ENCODE measurements at regions not wholly inside any gene's neighbourhood (a gene's known extent, or its start where the extent isn't known, plus 50 kb on each side); places are given as distances from the start of the nearest gene placed in this dataset.

GRCh38 chr17:70338946-70339354 lies 169.6 kb downstream of the KCNJ2 start:
- no peak overlapping the region for H3K4me3 ChIP-seq (ENCODE audit: low read depth in 1 of 3, low read length in 3 of 3)
- H3K4me1 ChIP-seq (ENCODE audit: control insufficient read depth in 4 of 4, insufficient read depth in 4 of 4, low read length in 3 of 4), result peaks cover 0 to 4% (median 2%) of the 10 kb centered on the region in 4 donors
- no peaks in the 10 kb centered on the region for H3K9me3 ChIP-seq (ENCODE audit: control insufficient read depth in 4 of 4, low read length in 3 of 4)
- WGBS, result 68% methylated on average over 1 of the region's 1 CpG
- H3K27ac ChIP-seq (ENCODE audit: low read depth in 1 of 2, low read length in 2 of 2), result no peak overlapping the region
- no peaks in the 10 kb centered on the region for H3K27me3 ChIP-seq (ENCODE audit: control insufficient read depth in 4 of 4, insufficient read depth in 4 of 4, low read length in 3 of 4)
- DNase-seq (ENCODE audit: low spot score), result no peak
- TF ChIP-seq, protein P1, sequence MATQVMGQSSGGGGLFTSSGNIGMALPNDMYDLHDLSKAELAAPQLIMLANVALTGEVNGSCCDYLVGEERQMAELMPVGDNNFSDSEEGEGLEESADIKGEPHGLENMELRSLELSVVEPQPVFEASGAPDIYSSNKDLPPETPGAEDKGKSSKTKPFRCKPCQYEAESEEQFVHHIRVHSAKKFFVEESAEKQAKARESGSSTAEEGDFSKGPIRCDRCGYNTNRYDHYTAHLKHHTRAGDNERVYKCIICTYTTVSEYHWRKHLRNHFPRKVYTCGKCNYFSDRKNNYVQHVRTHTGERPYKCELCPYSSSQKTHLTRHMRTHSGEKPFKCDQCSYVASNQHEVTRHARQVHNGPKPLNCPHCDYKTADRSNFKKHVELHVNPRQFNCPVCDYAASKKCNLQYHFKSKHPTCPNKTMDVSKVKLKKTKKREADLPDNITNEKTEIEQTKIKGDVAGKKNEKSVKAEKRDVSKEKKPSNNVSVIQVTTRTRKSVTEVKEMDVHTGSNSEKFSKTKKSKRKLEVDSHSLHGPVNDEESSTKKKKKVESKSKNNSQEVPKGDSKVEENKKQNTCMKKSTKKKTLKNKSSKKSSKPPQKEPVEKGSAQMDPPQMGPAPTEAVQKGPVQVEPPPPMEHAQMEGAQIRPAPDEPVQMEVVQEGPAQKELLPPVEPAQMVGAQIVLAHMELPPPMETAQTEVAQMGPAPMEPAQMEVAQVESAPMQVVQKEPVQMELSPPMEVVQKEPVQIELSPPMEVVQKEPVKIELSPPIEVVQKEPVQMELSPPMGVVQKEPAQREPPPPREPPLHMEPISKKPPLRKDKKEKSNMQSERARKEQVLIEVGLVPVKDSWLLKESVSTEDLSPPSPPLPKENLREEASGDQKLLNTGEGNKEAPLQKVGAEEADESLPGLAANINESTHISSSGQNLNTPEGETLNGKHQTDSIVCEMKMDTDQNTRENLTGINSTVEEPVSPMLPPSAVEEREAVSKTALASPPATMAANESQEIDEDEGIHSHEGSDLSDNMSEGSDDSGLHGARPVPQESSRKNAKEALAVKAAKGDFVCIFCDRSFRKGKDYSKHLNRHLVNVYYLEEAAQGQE (IDR thresholded peaks at IDR 0.05), result no peak
- TF ChIP-seq TAF1 (conservative IDR thresholded peaks at IDR 0.05) (no peak), GABPA (IDR thresholded peaks at IDR 0.05 in 1 of 2, conservative IDR thresholded peaks at IDR 0.05 in 1 of 2) (no peak), RAD21 (IDR thresholded peaks at IDR 0.05) (no peak), FOXA2 (IDR thresholded peaks at IDR 0.05) (no peak), NR2F2 (IDR thresholded peaks at IDR 0.05) (no peak), ZBTB33 (IDR thresholded peaks at IDR 0.05) (no peak), RXRA (IDR thresholded peaks at IDR 0.05) (no peak), JUND (IDR thresholded peaks at IDR 0.05) (no peak)
- TF ChIP-seq, protein P2, sequence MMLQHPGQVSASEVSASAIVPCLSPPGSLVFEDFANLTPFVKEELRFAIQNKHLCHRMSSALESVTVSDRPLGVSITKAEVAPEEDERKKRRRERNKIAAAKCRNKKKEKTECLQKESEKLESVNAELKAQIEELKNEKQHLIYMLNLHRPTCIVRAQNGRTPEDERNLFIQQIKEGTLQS (IDR thresholded peaks at IDR 0.05), result no peak
- no peaks in the 10 kb centered on the region for H3K36me3 ChIP-seq (ENCODE audit: control insufficient read depth in 4 of 4, insufficient read depth in 3 of 4, low read depth in 1 of 4, low read length in 3 of 4)
- H3K9ac ChIP-seq (ENCODE audit: low read depth in 1 of 2, low read length in 2 of 2), result no peak overlapping the region

DNA sequence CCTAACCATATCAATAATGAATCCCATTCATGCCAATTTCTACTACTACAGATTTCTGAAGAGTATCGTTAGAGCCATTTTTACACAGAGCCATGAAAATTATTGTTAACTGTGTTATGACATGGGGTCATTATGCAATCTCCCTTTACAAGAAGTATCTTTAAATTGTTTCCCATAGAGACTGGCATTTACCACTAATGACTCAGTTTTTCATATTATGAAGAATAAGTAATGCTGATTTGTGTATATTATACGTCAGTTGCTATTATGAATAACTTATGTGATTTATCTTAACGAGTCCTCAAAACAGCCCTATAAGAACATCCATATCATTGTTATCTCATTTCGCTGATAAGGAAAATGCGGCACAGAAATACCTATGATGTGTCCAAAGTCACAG lies 173.8 kb downstream of the KCNJ2 start:
- WGBS, result 77% methylated on average over 5 of the region's 5 CpGs
- Histone ChIP-seq H3K4me3 (ENCODE audit: low read depth in 1 of 3, low read length in 3 of 3) (no peak overlapping the region), H3K36me3 (ENCODE audit: control insufficient read depth in 4 of 4, insufficient read depth in 3 of 4, low read depth in 1 of 4, low read length in 3 of 4) (no peaks in the 10 kb centered on the region), H3K27me3 (ENCODE audit: control insufficient read depth in 4 of 4, insufficient read depth in 4 of 4, low read length in 3 of 4) (no peaks in the 10 kb centered on the region), H3K27ac (ENCODE audit: low read depth in 1 of 2, low read length in 2 of 2) (no peak overlapping the region), H3K9ac (ENCODE audit: low read depth in 1 of 2, low read length in 2 of 2) (no peak overlapping the region), H3K9me3 (ENCODE audit: control insufficient read depth in 4 of 4, low read length in 3 of 4) (no peaks in the 10 kb centered on the region), H3K4me1 (ENCODE audit: control insufficient read depth in 4 of 4, insufficient read depth in 4 of 4, low read length in 3 of 4) (peaks cover 0 to 10% (median 3%) of the 10 kb centered on the region in 4 donors)
- no peak for DNase-seq (ENCODE audit: low spot score)
- TF ChIP-seq HNF4A (conservative IDR thresholded peaks at IDR 0.05) (no peak), SP1 (IDR thresholded peaks at IDR 0.05) (no peak), HNF4G (IDR thresholded peaks at IDR 0.05) (no peak), TAF1 (conservative IDR thresholded peaks at IDR 0.05) (no peak), RAD21 (IDR thresholded peaks at IDR 0.05) (no peak), ZBTB33 (IDR thresholded peaks at IDR 0.05) (no peak)
- TF ChIP-seq, protein P3, sequence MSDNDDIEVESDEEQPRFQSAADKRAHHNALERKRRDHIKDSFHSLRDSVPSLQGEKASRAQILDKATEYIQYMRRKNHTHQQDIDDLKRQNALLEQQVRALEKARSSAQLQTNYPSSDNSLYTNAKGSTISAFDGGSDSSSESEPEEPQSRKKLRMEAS (IDR thresholded peaks at IDR 0.05), result no peak
- TF ChIP-seq, protein P1 (IDR thresholded peaks at IDR 0.05), result no peak

Data from liver (tissue), 7 donors.